ENCODE measurements at regions not wholly inside any gene's neighbourhood (a gene's known extent, or its start where the extent isn't known, plus 50 kb on each side); places are given as distances from the start of the nearest gene placed in this dataset.
"Not testable (repeated sequence)": the region's sequence is repeated elsewhere in the genome, so short reads cannot be mapped to it uniquely, and the experiment has no call there.

DNA sequence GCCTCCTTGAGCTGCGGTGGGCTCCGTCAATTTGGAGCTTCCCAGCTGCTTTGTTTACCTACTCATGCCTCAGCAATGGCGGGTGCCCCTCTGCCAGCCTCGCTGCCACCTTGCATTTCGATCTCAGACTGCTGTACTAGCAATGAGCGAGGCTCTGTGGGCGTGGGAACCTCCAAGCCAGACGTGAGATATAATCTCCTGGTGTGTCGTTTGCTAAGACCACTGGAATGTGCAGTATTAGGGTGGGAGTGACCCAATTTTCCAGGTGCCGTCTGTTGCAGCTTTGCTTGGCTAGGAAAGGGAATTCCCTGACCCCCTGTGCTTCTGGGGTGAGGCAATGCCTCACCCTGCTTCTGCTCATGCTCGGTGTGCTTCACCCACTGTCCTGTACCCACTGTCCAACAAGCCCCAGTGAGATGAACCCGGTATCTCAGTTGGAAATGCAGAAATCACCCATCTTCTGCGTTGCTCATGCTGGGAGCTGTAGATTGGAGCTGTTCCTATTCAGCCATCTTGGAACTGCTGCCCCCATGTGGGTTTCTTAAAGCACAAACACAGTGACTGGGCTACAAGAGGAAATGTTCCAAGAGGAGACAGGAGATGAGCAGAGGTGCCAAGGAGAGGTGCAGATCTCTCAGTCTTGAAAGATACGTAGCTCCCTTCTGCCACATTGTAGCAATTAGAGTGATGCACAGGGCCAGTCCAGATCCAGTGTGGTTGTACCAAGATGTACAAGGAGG is 193.0 kb upstream of the IGFBP7 start:
- no peak for DNase-seq

DNA sequence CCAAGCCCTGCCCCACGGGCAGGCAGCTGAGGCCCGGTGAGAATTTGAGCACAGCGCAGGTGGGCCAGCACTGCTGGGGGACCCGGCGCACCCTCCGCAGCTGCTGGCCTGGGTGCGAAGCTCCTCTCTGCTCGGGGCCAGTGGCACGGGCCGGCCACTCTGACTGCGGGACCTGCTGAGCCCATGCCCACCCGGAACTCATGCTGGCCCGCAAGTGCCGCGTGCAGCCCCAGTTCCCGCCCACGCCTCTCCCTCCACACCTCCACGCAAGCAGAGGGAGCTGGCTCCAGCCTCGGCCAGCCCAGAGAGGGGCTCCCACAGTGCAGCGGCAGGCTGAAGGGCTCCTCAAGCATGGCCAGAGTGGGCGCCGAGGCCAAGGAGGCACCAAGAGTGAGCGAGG is 190.1 kb upstream of the IGFBP7 start:
- not testable (repeated sequence) for DNase-seq

DNA sequence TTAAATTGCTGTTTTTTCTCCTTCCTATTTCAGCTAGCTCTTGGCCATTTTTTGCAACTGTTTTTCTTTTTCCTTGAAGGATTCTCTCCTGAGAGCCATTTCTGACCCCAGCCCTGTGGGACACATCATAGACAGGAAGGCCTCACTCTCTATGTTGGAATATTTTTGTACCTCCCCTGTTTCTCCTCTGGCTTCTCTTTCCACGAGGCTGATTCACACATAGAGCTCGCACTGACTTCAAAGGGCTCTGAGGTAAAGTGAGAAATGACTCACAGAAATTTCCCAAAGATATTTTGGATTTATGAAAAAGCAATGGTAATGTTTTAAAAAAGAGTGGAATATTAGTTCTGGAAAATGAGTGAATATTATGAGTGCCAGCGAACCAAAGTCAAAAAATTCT is 181.7 kb upstream of the IGFBP7 start:
- DNase-seq = no peak

DNA sequence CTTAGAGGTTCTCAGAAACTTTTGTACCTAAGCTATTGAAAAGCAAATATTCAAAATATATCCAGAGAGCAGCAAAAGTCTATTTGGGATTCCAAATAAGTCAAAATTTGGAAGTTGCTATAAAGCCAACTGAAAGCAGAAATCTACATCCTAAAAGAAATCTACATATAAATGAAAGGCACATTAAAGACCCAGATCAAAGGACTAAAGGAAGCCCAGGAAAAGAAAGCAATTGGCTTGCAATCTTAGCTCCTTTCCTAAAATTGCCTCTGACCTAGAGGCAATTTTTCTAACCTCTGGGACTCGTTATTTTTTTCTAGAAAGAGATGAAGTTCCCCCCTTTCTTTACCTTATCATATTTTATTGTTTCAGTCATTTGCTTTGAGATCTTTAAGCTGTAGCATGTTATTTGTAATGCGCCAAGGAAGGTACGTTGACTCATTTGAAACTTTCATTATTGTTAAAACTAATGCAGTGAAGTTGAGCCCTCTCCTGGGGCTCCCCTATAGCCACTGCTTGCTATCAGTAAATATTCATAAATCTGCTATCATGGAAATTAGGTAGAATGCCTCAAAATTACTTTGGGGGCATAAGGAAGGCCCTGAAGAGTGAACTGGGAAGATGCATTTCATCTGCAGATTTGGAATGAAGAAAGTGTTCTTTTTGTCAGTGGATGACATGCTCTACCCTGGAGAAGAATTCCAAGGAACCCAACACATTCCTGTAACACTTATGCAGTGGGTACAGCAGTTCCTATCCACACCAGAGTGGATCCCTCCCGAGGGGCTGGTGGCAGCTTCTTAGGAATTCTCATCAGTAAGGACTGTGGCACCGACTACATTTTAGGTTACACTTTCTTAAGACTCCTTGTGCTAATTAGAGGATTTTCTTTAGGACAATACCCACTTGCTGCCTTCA is 177.8 kb upstream of the IGFBP7 start:
- DNase-seq = no peak

DNA sequence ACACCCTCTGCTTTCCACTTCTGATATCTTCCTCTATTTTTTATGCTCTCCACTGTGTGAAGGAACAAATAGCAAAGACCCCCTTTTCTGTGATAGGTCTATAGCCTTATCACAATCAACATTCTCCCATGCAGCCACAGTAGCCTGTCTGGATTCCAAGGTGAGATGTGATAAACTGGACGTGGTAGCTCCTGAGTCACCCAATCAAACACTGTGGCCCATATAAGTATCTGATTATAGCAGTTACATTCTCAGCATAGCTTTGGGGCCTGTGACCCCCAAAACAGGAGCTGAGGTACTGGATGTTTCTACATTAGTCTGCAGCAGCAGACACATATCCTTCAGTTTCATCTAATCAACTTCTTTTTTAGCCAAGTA is 172.7 kb upstream of the IGFBP7 start:
- DNase-seq = no peak

DNA sequence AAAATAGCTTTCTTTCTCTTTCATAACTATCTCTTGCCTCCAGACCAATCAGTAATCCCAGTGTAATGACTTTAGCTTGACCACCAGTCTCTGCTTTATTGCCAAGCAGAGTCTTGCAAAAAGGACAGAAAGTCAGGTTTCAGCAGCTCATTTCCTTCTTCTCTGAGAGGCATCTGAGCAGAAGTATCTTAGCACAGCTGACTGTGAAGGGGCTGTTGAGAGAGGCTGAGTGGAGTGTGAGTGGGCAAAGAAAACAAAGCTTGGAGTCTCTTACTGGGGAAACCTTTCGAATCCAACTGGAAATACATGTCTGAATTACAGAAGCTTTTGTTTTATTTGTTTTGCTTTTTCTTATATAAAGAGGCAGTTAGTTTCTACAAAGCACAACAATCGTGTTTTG is 170.3 kb upstream of the IGFBP7 start:
- no peak for DNase-seq

DNA sequence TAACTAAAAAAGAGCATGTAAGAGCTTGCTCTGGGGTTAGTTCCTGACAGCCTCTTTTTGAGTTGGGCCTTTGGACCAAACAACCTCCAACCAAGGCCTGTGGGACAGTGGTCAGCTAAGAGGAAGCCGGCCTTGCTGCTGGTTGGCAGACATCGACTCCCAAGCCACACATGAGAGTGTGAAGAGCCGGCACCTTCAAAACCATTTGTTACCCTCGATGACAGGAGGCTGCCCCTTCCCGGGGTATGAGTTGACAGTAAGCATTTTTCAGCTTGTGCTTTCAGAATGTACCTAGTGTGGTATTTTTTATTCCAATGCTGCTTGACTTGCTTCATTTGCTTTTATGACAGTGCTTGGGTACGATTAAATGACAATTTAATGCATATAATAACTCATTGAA is 168.6 kb upstream of the IGFBP7 start:
- no peak for DNase-seq

DNA sequence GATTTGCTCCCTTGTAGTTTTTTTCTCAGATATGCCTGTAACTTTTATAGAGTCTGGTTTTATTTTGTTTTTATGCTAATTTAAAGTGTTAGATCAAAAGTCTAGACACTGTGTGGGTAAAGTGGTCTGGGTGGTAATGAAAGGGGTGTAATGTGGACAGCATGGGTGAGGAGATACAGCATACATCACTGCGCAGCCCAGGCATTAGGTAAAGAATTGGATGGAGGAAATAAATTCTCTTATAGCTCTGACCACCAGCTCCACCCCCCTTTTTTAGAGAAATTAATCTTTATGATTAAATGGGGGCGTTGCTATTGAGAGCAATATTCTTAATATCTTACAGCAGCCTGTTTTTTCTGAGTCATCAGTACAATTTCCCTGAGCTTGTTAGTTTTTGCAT is 163.9 kb upstream of the IGFBP7 start:
- no peak for DNase-seq

DNA sequence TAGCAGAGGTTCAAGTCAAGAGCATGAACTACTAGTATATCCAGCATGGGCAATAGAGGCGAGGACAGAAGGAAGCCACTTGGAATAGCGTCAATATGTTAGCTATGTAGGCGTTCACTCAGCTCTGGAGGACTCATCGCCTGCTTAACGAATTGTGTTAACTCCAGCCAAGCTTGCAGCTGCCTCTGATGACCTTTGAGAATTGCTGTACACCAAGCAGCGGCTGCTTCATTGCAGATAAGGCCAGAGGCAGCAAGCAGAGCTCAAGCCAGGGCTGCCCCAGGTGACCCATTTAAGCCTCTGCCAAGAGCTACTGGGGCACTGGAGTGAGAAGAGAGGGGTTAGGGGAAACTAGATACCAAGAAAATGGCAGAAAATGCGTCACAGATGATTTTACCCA is 160.2 kb upstream of the IGFBP7 start:
- no peak for DNase-seq

DNA sequence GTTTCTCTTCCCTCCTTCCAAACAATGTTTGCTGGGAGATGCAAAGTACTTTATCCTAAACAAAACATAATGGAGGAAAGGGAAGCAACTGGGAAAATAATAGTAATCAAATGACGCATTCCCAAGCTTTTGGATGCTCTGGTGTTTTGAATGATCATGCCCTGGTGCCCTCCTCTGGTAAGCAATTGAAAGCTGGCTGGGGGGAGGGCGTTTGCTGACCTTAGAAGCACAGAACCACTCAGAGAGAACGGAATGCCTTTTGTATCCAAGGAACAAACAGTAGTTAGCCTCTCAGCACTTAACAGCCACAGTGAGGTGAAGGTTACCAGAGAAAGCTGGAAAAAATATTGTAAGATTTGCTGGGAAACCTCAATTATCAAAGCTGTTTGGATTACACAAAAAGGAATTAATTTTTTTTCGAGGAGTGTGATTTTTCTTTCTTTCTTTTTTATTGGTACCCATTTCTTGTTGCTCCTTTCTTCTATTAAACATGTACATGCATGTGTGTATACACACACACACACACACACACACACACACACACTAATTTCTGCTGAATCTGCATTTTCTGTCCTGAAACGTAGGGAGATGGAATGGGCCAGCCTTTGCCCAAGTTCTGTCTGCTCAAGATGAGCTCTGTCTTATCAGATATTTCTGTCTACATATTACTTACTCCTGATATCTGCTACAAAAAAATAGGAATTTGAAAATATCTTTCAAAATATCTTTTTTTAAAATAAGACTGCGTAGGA is 155.8 kb upstream of the IGFBP7 start:
- DNase-seq = no peak

DNA sequence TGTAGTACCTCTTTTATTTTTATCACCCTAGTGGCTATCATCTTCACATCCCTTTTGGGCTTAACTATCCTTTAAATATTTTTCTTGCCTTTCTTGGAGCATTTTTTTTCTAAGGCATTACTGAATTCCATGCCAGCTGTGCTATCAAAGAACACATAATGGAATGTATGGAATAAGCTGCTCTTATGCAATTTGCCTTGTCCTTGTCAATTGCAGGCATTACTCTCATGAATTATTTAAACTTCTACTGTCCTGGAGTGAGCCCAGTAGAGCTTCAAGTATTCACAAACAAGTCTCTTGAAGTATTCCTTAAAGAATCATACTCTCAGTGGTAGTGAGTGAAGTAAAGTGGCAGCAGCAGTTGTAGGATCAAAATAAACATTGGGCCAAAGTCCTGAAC is 144.6 kb upstream of the IGFBP7 start:
- no peak for DNase-seq

DNA sequence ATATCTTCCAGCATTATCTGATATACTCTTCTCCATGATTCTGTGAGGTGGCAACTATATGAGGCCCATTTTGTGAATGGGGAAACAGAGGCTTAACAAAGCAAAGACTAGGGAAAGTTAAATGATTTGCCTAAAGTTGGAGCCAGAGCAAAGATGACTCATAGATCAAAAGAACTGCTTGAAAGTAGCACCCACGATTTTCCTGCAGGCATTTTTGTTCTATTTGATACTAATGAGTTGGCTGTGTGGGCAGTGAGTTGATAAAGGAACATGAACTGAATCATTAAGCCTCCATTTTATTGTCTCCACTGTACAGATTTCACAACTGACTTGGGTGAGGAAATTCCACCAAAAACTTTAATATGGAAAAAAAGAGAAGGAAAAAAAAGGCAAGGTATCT is 138.9 kb upstream of the IGFBP7 start:
- no peak for DNase-seq

DNA sequence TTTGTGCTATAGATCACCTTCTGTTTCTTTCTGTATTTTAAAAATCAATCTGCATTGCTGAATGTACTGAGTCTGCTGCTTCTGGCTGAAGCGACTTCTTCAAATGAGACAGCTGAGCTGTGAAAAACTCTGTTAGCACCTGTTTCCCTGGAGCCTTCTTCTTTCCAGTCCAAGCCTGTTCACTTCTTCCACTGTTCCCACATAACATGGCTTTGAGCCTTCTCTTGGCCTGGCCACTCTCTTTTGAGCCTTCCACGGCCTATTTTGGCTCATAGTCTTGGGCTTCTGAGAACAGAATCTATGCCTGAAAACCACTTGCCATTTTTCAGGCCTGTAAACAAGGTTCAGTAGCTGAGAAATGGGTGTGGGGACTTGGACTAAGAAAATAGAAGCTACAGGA is 132.9 kb upstream of the IGFBP7 start:
- DNase-seq = no peak

DNA sequence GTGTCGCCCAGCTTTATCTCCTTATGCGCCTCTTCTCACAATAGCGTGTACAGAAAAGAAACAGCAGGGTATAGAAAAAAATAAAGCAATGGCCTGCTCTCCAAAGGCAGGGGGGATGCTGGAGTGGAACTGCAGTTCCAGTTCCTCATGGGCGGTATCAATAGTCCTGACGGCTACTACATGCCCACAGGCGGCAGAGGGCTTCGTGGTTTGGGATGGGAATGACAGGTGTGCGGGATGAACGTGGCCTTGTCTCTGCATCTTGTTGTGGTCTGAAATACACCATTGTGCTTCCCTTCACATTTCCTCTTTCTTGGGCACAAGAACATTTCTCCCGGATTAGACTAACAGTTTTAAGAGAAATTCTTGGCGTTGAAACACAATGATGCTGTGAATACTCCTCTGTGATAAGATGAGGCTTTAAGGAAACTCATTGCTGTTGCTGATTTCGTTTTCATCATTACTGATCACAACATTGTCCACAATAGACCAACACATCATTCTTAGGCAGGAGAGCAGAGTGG is 124.1 kb upstream of the IGFBP7 start:
- DNase-seq = no peak

DNA sequence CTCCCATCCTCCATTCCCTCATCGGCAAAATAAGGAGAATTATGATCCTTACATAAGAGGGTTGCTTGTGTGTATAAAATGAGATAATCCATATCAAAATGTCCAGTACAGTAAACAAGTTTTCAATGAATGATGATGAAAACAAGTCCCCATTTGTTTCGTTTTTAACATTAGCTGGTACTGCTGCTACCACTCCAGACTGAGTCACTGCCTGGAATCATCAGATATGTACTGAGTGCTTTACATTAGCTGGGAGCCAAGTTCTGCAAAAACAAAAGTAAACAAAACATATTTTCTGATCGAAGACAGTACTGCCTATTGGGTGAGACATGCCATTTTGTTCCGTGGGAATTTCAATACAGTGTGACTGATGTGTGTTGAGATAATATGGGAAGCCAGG is 123.2 kb upstream of the IGFBP7 start:
- no peak for DNase-seq

DNA sequence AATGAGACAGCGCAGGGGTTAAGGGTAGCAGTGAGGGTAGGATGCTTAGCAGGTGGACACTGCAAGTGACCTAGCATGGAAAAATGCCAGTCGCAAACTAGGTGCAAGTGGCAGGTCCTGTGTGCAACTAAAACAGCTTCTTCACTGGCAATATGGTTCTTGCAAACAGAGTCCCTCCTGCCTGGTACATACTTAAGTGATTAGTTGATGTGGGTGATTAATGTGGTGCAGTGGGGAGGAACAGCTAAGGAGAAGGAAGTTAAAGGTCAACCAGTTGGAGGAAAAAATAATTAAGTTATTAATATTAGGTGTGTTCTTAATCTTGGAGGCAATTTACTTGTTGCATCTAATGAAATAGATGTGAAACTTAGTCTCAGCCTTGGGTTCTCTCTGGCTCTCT is 121.6 kb upstream of the IGFBP7 start:
- no peak for DNase-seq

DNA sequence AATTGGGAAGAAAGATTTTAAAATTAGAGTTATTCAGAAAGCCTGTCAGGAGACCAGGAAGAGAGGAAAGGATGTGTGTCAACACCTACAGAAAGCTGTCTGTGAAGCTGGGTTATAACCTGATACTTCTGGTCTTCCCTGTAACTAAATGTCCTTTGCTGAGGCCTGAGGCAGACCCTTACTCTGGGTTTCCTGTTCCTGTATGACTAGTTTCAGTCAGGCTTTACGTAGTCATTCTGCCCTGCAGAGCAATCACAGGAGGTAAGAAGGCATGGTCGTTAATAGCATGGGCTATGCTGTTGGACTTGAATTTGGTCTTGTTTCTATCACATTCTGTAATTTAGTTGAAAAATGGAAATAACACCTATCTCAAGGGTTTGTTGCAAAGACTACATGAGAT is 110.5 kb upstream of the IGFBP7 start:
- no peak for DNase-seq

DNA sequence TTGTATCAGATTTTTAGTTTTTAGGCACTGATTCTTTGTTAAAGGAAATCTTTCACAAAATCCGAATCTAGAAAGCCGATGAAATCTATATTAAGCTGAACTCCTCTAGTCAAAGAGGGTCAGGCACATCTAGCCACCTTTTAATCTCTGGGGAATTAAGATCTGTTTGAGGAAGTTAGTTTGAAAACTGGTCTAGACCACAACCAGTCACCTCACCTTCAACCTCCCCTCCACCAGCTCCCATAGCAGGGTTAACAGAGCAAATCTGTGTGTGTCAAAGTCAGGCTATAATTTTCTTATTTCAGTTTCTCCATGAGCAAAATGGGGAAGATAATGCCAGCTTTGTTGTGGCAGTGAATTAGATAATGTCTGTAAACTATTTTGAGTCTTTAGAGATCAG is 110.0 kb upstream of the IGFBP7 start:
- no peak for DNase-seq

DNA sequence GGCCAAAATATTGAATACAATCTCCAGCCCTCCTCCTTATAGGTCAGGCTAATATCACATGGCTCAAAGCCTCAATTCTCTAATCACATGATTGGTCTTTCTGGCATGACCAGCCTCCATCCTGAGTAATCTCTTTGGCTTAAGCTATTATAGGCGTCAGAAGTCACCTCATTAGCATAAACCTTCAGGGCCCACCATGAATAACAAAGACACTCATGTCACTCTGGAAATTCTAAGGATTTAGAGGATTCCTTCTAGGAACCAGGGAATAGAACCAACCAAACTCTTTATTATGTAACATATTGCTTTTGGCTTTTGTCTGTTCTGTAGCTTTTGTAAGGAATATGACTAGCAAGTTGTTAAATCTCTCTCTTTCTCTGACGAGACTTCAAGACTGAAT is 109.2 kb upstream of the IGFBP7 start:
- no peak for DNase-seq

DNA sequence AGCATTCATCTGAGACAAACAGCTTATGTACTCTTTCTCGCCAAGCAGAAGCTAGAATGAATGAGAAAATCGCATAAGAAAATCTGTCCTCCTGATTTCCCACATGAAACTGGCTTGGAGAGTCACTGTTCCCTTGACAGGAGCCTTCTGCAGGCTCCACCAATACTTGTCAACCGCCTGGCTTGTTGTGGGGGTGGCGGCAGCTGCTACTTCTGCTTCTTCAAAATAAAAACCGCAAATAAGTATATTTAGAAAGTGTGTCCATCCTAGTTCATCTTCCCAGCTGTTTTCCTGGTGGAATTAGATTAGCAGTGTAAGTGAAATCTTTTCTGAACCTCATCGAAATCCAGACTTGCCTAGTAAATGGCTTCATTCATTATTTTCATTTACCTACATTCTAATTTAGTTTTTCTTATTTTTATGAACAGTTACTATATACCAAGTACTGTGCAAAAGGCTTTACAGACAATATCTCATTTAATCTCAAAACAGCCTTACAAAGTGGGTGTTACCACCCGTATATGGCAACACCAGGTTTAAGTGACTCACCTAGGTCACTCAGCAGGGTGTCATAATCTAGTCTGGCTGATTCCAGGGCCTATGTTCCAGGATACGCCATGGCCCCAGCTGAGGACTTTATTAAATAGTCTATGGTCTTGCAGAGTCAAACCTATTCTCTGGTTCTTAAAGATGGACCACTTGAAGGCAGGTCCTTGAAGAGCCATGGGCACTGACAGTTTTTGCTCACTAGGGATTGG is 104.6 kb upstream of the IGFBP7 start:
- no peak for DNase-seq

DNA sequence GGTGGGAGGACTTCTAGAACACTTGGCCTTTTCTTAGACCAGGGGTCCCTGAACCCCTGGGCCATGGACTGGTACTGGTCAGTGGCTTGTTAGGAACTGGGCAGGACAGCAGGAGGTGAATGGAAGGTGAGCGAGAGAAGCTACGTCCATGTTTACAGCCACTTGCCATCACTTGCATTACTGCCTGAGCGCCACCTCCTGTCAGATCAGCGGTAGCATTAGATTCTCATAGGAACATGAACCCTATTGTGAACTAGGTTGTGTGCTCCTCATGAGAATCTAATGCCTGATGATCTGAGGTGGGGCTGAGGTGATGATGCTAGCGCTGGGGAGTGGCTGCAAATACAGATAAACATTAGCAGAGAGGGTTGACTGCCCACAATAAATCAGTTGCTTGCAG is 100.9 kb upstream of the IGFBP7 start:
- DNase-seq = no peak

DNA sequence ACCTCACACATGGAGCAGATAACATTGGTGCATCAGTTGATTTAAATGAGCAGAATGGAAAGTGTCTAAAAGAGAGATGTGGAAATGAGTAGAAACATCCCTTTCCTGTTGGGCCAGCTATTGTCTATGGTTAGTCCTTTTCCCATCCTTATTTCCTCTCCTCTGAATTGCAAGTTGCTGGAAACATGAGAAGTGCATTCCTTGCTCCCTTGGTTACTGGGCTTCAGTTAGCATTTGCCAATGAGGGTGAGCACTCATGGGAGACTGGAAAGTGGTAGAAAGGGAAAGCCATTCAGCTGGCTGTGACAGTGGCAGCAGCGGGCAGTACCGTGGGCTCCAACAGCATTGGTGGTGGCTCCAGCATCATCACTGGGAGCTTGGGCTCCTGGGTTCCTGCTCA is 96.0 kb upstream of the IGFBP7 start:
- no peak for DNase-seq

DNA sequence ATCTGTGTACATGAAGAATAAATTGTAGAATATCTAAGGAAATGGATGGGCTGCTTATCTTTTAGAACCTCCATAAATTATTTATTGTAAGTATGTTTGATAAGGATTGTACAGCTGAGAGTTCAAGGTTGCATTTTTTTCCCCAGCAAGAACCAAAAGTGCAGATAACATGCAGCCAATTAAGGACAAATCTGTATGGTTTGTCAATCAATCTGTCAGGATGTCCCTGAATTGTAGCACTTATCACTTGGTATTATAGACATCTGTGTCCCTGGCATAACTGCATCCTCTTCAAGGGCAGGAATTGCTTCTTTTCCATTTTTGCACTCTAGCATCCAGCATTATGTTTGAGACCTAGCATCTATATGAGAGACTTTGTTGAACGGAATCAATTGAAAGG is 95.4 kb upstream of the IGFBP7 start:
- DNase-seq = no peak
